ENCODE measurements at regions not wholly inside any gene's neighbourhood (a gene's known extent, or its start where the extent isn't known, plus 50 kb on each side); places are given as distances from the start of the nearest gene placed in this dataset.

DNA sequence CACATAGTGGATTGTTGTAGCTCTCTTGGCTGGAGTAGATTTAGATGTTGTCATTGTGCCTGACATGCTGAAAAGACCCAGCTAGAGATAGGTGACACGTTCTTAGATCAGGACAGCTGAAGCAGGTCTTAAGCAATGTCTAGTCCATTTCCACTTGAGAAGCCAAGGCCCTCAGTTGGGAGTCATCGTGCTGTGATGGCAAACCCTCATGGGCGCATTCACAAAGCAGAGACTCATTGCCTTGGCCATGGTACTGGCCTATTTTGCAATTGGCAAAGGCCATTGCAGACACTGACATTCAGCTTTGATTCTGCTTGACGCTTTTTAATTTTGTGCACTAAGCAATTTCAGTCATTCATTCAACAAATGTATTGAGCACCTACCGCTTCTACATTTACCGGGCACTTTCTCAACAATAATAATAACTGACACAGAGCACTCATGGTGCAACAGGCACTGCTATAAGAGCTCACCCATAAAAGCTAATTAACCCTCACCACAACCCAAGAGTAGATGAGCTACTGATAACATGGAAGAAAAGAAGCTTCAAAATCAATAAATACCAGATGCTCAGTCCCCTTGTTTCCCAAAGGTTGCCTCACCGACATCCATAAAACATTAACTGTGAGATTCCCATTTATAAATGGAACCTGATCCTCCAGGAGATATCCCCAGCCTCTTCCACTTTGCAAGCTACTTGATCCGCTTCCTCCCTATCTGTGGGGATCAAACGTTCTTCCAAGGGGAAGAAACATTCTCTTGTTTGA is 200.1 kb downstream of the TLE3 start (continued):
- TF ChIP-seq, protein P1, sequence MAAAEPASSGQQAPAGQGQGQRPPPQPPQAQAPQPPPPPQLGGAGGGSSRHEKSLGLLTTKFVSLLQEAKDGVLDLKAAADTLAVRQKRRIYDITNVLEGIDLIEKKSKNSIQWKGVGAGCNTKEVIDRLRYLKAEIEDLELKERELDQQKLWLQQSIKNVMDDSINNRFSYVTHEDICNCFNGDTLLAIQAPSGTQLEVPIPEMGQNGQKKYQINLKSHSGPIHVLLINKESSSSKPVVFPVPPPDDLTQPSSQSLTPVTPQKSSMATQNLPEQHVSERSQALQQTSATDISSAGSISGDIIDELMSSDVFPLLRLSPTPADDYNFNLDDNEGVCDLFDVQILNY (CRISPR knock-in tag; IDR thresholded peaks at IDR 0.05): no peak
- TF ChIP-seq MYBL2 (CRISPR knock-in tag; IDR thresholded peaks at IDR 0.05): no peak

DNA sequence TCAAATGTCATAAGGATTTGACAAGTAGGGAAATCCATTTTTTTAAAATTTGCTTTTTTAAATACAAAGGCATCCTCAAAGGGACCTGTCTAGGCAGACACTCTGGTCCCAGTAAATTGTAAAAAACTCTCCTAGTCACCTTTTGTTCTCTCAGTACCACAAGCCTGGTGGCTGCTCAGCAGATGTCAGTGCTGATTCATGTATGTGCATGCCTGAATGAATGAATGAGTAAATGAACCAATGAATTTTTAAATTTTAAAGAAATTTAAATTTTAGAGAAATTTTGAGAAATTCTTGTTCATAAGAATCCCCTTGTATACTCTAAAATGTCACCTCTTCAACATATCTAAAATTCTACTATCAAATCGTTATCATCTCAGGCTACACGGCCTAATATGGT is 199.5 kb downstream of the TLE3 start:
- Mint-ChIP-seq H3K9me3 (no peaks in the 10 kb centered on the region), H3K4me3 (no peak overlapping the region), H3K36me3 (no peaks in the 10 kb centered on the region), H3K27ac (no peak overlapping the region), H3K27me3 (ENCODE audit: low read depth) (no peaks in the 10 kb centered on the region), H3K4me1 (peaks cover 9% of the 10 kb centered on the region; the same call in 1 of the 2 replicates)
- ChIA-PET CTCF (no interaction called here), POLR2A (no interaction called here)
- ATAC-seq: no peak
- no peak for DNase-seq (ENCODE audit: low spot score)
- TF ChIP-seq SMAD3 (CRISPR knock-in tag; IDR thresholded peaks at IDR 0.05; ENCODE audit: borderline replicate concordance) (no peak), NFE2L1 (CRISPR knock-in tag; IDR thresholded peaks at IDR 0.05) (no peak), NR1H2 (CRISPR knock-in tag; IDR thresholded peaks at IDR 0.05) (no peak), ATF1 (CRISPR knock-in tag; IDR thresholded peaks at IDR 0.05) (no peak), ZNF263 (CRISPR knock-in tag; IDR thresholded peaks at IDR 0.05; ENCODE audit: low read depth) (no peak), KAT7 (CRISPR knock-in tag; IDR thresholded peaks at IDR 0.05; ENCODE audit: borderline replicate concordance) (no peak)
- TF ChIP-seq, protein P2, sequence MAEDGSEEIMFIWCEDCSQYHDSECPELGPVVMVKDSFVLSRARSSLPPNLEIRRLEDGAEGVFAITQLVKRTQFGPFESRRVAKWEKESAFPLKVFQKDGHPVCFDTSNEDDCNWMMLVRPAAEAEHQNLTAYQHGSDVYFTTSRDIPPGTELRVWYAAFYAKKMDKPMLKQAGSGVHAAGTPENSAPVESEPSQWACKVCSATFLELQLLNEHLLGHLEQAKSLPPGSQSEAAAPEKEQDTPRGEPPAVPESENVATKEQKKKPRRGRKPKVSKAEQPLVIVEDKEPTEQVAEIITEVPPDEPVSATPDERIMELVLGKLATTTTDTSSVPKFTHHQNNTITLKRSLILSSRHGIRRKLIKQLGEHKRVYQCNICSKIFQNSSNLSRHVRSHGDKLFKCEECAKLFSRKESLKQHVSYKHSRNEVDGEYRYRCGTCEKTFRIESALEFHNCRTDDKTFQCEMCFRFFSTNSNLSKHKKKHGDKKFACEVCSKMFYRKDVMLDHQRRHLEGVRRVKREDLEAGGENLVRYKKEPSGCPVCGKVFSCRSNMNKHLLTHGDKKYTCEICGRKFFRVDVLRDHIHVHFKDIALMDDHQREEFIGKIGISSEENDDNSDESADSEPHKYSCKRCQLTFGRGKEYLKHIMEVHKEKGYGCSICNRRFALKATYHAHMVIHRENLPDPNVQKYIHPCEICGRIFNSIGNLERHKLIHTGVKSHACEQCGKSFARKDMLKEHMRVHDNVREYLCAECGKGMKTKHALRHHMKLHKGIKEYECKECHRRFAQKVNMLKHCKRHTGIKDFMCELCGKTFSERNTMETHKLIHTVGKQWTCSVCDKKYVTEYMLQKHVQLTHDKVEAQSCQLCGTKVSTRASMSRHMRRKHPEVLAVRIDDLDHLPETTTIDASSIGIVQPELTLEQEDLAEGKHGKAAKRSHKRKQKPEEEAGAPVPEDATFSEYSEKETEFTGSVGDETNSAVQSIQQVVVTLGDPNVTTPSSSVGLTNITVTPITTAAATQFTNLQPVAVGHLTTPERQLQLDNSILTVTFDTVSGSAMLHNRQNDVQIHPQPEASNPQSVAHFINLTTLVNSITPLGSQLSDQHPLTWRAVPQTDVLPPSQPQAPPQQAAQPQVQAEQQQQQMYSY (CRISPR knock-in tag; IDR thresholded peaks at IDR 0.05): no peak
- TF ChIP-seq, protein P3, sequence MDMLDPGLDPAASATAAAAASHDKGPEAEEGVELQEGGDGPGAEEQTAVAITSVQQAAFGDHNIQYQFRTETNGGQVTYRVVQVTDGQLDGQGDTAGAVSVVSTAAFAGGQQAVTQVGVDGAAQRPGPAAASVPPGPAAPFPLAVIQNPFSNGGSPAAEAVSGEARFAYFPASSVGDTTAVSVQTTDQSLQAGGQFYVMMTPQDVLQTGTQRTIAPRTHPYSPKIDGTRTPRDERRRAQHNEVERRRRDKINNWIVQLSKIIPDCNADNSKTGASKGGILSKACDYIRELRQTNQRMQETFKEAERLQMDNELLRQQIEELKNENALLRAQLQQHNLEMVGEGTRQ (CRISPR knock-in tag; IDR thresholded peaks at IDR 0.05): no peak
- TF ChIP-seq, protein P4, sequence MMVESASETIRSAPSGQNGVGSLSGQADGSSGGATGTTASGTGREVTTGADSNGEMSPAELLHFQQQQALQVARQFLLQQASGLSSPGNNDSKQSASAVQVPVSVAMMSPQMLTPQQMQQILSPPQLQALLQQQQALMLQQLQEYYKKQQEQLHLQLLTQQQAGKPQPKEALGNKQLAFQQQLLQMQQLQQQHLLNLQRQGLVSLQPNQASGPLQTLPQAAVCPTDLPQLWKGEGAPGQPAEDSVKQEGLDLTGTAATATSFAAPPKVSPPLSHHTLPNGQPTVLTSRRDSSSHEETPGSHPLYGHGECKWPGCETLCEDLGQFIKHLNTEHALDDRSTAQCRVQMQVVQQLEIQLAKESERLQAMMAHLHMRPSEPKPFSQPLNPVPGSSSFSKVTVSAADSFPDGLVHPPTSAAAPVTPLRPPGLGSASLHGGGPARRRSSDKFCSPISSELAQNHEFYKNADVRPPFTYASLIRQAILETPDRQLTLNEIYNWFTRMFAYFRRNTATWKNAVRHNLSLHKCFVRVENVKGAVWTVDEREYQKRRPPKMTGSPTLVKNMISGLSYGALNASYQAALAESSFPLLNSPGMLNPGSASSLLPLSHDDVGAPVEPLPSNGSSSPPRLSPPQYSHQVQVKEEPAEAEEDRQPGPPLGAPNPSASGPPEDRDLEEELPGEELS (CRISPR knock-in tag; IDR thresholded peaks at IDR 0.05): no peak
- TF ChIP-seq, protein P5, sequence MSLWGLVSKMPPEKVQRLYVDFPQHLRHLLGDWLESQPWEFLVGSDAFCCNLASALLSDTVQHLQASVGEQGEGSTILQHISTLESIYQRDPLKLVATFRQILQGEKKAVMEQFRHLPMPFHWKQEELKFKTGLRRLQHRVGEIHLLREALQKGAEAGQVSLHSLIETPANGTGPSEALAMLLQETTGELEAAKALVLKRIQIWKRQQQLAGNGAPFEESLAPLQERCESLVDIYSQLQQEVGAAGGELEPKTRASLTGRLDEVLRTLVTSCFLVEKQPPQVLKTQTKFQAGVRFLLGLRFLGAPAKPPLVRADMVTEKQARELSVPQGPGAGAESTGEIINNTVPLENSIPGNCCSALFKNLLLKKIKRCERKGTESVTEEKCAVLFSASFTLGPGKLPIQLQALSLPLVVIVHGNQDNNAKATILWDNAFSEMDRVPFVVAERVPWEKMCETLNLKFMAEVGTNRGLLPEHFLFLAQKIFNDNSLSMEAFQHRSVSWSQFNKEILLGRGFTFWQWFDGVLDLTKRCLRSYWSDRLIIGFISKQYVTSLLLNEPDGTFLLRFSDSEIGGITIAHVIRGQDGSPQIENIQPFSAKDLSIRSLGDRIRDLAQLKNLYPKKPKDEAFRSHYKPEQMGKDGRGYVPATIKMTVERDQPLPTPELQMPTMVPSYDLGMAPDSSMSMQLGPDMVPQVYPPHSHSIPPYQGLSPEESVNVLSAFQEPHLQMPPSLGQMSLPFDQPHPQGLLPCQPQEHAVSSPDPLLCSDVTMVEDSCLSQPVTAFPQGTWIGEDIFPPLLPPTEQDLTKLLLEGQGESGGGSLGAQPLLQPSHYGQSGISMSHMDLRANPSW (CRISPR knock-in tag; conservative IDR thresholded peaks at IDR 0.05; ENCODE audit: low read depth): no peak
- TF ChIP-seq, protein P6, sequence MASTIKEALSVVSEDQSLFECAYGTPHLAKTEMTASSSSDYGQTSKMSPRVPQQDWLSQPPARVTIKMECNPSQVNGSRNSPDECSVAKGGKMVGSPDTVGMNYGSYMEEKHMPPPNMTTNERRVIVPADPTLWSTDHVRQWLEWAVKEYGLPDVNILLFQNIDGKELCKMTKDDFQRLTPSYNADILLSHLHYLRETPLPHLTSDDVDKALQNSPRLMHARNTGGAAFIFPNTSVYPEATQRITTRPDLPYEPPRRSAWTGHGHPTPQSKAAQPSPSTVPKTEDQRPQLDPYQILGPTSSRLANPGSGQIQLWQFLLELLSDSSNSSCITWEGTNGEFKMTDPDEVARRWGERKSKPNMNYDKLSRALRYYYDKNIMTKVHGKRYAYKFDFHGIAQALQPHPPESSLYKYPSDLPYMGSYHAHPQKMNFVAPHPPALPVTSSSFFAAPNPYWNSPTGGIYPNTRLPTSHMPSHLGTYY (CRISPR knock-in tag; IDR thresholded peaks at IDR 0.05): no peak
- TF ChIP-seq, protein P7, sequence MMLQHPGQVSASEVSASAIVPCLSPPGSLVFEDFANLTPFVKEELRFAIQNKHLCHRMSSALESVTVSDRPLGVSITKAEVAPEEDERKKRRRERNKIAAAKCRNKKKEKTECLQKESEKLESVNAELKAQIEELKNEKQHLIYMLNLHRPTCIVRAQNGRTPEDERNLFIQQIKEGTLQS (CRISPR knock-in tag; conservative IDR thresholded peaks at IDR 0.05): no peak
- TF ChIP-seq, protein P8, sequence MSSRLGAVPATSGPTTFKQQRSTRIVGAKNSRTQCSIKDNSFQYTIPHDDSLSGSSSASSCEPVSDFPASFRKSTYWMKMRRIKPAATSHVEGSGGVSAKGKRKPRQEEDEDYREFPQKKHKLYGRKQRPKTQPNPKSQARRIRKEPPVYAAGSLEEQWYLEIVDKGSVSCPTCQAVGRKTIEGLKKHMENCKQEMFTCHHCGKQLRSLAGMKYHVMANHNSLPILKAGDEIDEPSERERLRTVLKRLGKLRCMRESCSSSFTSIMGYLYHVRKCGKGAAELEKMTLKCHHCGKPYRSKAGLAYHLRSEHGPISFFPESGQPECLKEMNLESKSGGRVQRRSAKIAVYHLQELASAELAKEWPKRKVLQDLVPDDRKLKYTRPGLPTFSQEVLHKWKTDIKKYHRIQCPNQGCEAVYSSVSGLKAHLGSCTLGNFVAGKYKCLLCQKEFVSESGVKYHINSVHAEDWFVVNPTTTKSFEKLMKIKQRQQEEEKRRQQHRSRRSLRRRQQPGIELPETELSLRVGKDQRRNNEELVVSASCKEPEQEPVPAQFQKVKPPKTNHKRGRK (CRISPR knock-in tag; IDR thresholded peaks at IDR 0.05; ENCODE audit: borderline replicate concordance): no peak
- TF ChIP-seq, protein P9, sequence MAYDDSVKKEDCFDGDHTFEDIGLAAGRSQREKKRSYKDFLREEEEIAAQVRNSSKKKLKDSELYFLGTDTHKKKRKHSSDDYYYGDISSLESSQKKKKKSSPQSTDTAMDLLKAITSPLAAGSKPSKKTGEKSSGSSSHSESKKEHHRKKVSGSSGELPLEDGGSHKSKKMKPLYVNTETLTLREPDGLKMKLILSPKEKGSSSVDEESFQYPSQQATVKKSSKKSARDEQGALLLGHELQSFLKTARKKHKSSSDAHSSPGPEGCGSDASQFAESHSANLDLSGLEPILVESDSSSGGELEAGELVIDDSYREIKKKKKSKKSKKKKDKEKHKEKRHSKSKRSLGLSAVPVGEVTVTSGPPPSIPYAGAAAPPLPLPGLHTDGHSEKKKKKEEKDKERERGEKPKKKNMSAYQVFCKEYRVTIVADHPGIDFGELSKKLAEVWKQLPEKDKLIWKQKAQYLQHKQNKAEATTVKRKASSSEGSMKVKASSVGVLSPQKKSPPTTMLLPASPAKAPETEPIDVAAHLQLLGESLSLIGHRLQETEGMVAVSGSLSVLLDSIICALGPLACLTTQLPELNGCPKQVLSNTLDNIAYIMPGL (CRISPR knock-in tag; IDR thresholded peaks at IDR 0.05): no peak
- TF ChIP-seq, protein P10, sequence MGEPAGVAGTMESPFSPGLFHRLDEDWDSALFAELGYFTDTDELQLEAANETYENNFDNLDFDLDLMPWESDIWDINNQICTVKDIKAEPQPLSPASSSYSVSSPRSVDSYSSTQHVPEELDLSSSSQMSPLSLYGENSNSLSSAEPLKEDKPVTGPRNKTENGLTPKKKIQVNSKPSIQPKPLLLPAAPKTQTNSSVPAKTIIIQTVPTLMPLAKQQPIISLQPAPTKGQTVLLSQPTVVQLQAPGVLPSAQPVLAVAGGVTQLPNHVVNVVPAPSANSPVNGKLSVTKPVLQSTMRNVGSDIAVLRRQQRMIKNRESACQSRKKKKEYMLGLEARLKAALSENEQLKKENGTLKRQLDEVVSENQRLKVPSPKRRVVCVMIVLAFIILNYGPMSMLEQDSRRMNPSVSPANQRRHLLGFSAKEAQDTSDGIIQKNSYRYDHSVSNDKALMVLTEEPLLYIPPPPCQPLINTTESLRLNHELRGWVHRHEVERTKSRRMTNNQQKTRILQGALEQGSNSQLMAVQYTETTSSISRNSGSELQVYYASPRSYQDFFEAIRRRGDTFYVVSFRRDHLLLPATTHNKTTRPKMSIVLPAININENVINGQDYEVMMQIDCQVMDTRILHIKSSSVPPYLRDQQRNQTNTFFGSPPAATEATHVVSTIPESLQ (CRISPR knock-in tag; IDR thresholded peaks at IDR 0.05): no peak

All from WTC11 (cell line).